ENCODE measurements at regions not wholly inside any gene's neighbourhood (a gene's known extent, or its start where the extent isn't known, plus 50 kb on each side); places are given as distances from the start of the nearest gene placed in this dataset.
"Not testable (repeated sequence)": the region's sequence is repeated elsewhere in the genome, so short reads cannot be mapped to it uniquely, and the experiment has no call there.

- DNase-seq (no peak), ATAC-seq (no peak)
- no peaks in the 10 kb centered on the region for H3K4me1 Mint-ChIP-seq
- H3K27ac Mint-ChIP-seq = no peak overlapping the region
- no peaks in the 10 kb centered on the region for H3K36me3 Mint-ChIP-seq (ENCODE audit: low read depth)
- no peaks in the 10 kb centered on the region for H3K27me3 Mint-ChIP-seq
- no peak overlapping the region for H3K4me3 Mint-ChIP-seq
- no peaks in the 10 kb centered on the region for H3K9me3 Mint-ChIP-seq
Measured at GRCh38 chr1:57597036-57597435, 173.2 kb upstream of the DAB1 start.

- no peaks in the 10 kb centered on the region for H3K9me3 Mint-ChIP-seq
- no peaks in the 10 kb centered on the region for H3K27me3 Mint-ChIP-seq
- no peaks in the 10 kb centered on the region for H3K4me1 Mint-ChIP-seq
- no peak overlapping the region for H3K27ac Mint-ChIP-seq
- H3K36me3 Mint-ChIP-seq (ENCODE audit: low read depth) = no peaks in the 10 kb centered on the region
- ATAC-seq (no peak), DNase-seq (no peak)
- no peak overlapping the region for H3K4me3 Mint-ChIP-seq
Measured at GRCh38 chr1:57594002-57594401, 170.1 kb upstream of the DAB1 start.

- no peaks in the 10 kb centered on the region for H3K9me3 Mint-ChIP-seq
- ATAC-seq (no peak), DNase-seq (no peak)
- H3K4me1 Mint-ChIP-seq = no peaks in the 10 kb centered on the region
- H3K27ac Mint-ChIP-seq = no peak overlapping the region
- H3K4me3 Mint-ChIP-seq = no peak overlapping the region
- no peaks in the 10 kb centered on the region for H3K36me3 Mint-ChIP-seq (ENCODE audit: low read depth)
- no peaks in the 10 kb centered on the region for H3K27me3 Mint-ChIP-seq
Measured at GRCh38 chr1:57591842-57592241, 168.0 kb upstream of the DAB1 start.

GRCh38 chr1:57590978-57591377 is 167.1 kb upstream of the DAB1 start:
- ATAC-seq (no peak), DNase-seq (no peak)
- H3K9me3 Mint-ChIP-seq = no peaks in the 10 kb centered on the region
- no peak overlapping the region for H3K4me3 Mint-ChIP-seq
- no peak overlapping the region for H3K27ac Mint-ChIP-seq
- H3K27me3 Mint-ChIP-seq = peaks cover 3% of the 10 kb centered on the region
- no peaks in the 10 kb centered on the region for H3K36me3 Mint-ChIP-seq (ENCODE audit: low read depth)
- H3K4me1 Mint-ChIP-seq = no peaks in the 10 kb centered on the region

- no peak overlapping the region for H3K27ac Mint-ChIP-seq
- H3K4me1 Mint-ChIP-seq = no peaks in the 10 kb centered on the region
- no peak for ATAC-seq
Measured at GRCh38 chr1:57586842-57587241, 163.0 kb upstream of the DAB1 start.

GRCh38 chr1:57578680-57579079 is 154.8 kb upstream of the DAB1 start:
- ATAC-seq (no peak), DNase-seq (no peak)
- H3K4me3 Mint-ChIP-seq = no peak overlapping the region
- no peaks in the 10 kb centered on the region for H3K36me3 Mint-ChIP-seq (ENCODE audit: low read depth)
- no peak overlapping the region for H3K27ac Mint-ChIP-seq
- H3K4me1 Mint-ChIP-seq = no peaks in the 10 kb centered on the region
- no peaks in the 10 kb centered on the region for H3K9me3 Mint-ChIP-seq
- H3K27me3 Mint-ChIP-seq = no peaks in the 10 kb centered on the region

More at GRCh38 chr1:57586842-57587241, 163.0 kb upstream of the DAB1 start:
- Mint-ChIP-seq H3K27me3 (peaks cover 3% of the 10 kb centered on the region), H3K36me3 (ENCODE audit: low read depth) (no peaks in the 10 kb centered on the region), H3K4me3 (no peak overlapping the region), H3K9me3 (no peaks in the 10 kb centered on the region)
- no peak for DNase-seq

GRCh38 chr1:57578099-57578498 is 154.2 kb upstream of the DAB1 start:
- Mint-ChIP-seq H3K36me3 (ENCODE audit: low read depth) (no peaks in the 10 kb centered on the region), H3K27ac (no peak overlapping the region), H3K4me3 (no peak overlapping the region), H3K9me3 (no peaks in the 10 kb centered on the region), H3K27me3 (no peaks in the 10 kb centered on the region), H3K4me1 (no peaks in the 10 kb centered on the region)
- DNase-seq = no peak
- no peak for ATAC-seq

GRCh38 chr1:57576756-57577155 is 152.9 kb upstream of the DAB1 start:
- H3K4me1 Mint-ChIP-seq = no peaks in the 10 kb centered on the region
- H3K4me3 Mint-ChIP-seq = no peak overlapping the region
- no peak for DNase-seq
- H3K36me3 Mint-ChIP-seq (ENCODE audit: low read depth) = no peaks in the 10 kb centered on the region
- no peaks in the 10 kb centered on the region for H3K9me3 Mint-ChIP-seq
- no peaks in the 10 kb centered on the region for H3K27me3 Mint-ChIP-seq
- no peak for ATAC-seq
- H3K27ac Mint-ChIP-seq = no peak overlapping the region

- DNase-seq = no peak
- Mint-ChIP-seq H3K9me3 (peaks cover 3% of the 10 kb centered on the region), H3K4me1 (no peaks in the 10 kb centered on the region), H3K27ac (no peak overlapping the region), H3K36me3 (ENCODE audit: low read depth) (no peaks in the 10 kb centered on the region), H3K4me3 (no peak overlapping the region), H3K27me3 (no peaks in the 10 kb centered on the region)
- ATAC-seq = no peak
Measured at GRCh38 chr1:57572016-57572415, 148.2 kb upstream of the DAB1 start.

GRCh38 chr1:57558066-57558465 is 134.2 kb upstream of the DAB1 start:
- H3K27me3 Mint-ChIP-seq; DNase-seq; H3K27ac Mint-ChIP-seq; H3K36me3 Mint-ChIP-seq (ENCODE audit: low read depth); ATAC-seq; H3K4me3 Mint-ChIP-seq; H3K4me1 Mint-ChIP-seq; H3K9me3 Mint-ChIP-seq: not testable (repeated sequence)

- Mint-ChIP-seq H3K4me1 (no peaks in the 10 kb centered on the region), H3K9me3 (peaks cover 4% of the 10 kb centered on the region), H3K27ac (no peak overlapping the region), H3K27me3 (no peaks in the 10 kb centered on the region), H3K36me3 (ENCODE audit: low read depth) (no peaks in the 10 kb centered on the region), H3K4me3 (no peak overlapping the region)
- DNase-seq (no peak), ATAC-seq (no peak)
Measured at GRCh38 chr1:57553666-57554065, 129.8 kb upstream of the DAB1 start.

GRCh38 chr1:57551476-57551875 is 127.6 kb upstream of the DAB1 start:
- H3K27ac Mint-ChIP-seq = no peak overlapping the region

GRCh38 chr1:57550092-57550491 is 126.2 kb upstream of the DAB1 start:
- no peaks in the 10 kb centered on the region for H3K4me1 Mint-ChIP-seq
- no peak for ATAC-seq

More at GRCh38 chr1:57551476-57551875, 127.6 kb upstream of the DAB1 start:
- DNase-seq (no peak), ATAC-seq (no peak)
- peaks cover 4% of the 10 kb centered on the region for H3K9me3 Mint-ChIP-seq
- H3K36me3 Mint-ChIP-seq (ENCODE audit: low read depth) = no peaks in the 10 kb centered on the region
- H3K27me3 Mint-ChIP-seq = no peaks in the 10 kb centered on the region
- H3K4me3 Mint-ChIP-seq = no peak overlapping the region
- H3K4me1 Mint-ChIP-seq = no peaks in the 10 kb centered on the region

GRCh38 chr1:57549300-57549699 is 125.4 kb upstream of the DAB1 start:
- no peaks in the 10 kb centered on the region for H3K4me1 Mint-ChIP-seq
- H3K27me3 Mint-ChIP-seq = no peaks in the 10 kb centered on the region
- no peak for ATAC-seq

More at GRCh38 chr1:57550092-57550491, 126.2 kb upstream of the DAB1 start:
- Mint-ChIP-seq H3K9me3 (peaks cover under 1% of the 10 kb centered on the region), H3K36me3 (ENCODE audit: low read depth) (no peaks in the 10 kb centered on the region), H3K4me3 (no peak overlapping the region), H3K27ac (no peak overlapping the region), H3K27me3 (no peaks in the 10 kb centered on the region)
- DNase-seq = no peak

GRCh38 chr1:57546549-57547330 is 122.9 kb upstream of the DAB1 start:
- Mint-ChIP-seq H3K4me3 (no peak overlapping the region), H3K27ac (no peak overlapping the region), H3K27me3 (no peaks in the 10 kb centered on the region), H3K4me1 (no peaks in the 10 kb centered on the region), H3K36me3 (ENCODE audit: low read depth) (no peaks in the 10 kb centered on the region), H3K9me3 (no peaks in the 10 kb centered on the region)
- DNase-seq = no peak
- ATAC-seq = no peak

More at GRCh38 chr1:57549300-57549699, 125.4 kb upstream of the DAB1 start:
- no peak for DNase-seq
- Mint-ChIP-seq H3K27ac (no peak overlapping the region), H3K36me3 (ENCODE audit: low read depth) (no peaks in the 10 kb centered on the region), H3K4me3 (no peak overlapping the region), H3K9me3 (no peaks in the 10 kb centered on the region)

- Mint-ChIP-seq H3K4me1 (no peaks in the 10 kb centered on the region), H3K9me3 (peaks cover 4% of the 10 kb centered on the region), H3K4me3 (no peak overlapping the region), H3K27ac (no peak overlapping the region), H3K36me3 (ENCODE audit: low read depth) (no peaks in the 10 kb centered on the region), H3K27me3 (no peaks in the 10 kb centered on the region)
- ATAC-seq = no peak
- no peak for DNase-seq
Measured at GRCh38 chr1:57544345-57544744, 120.5 kb upstream of the DAB1 start.

All from activated naive CD8-positive, alpha-beta T cell treated with anti-CD3 and anti-CD28 coated beads, Interleukin-2, amount 50 U/mL, for 24 hours (primary cell).